HG03457 (cell line): ENCODE measurements at regions not wholly inside any gene's neighbourhood (a gene's known extent, or its start where the extent isn't known, plus 50 kb on each side); places are given as distances from the start of the nearest gene placed in this dataset.
"Not testable (repeated sequence)": the region's sequence is repeated elsewhere in the genome, so short reads cannot be mapped to it uniquely, and the experiment has no call there.

Experiments
- ATAC-seq: cut with Tn5 transposase; IDR thresholded peaks from one replicate; pipeline ENCODE4 v1.9.1; 2021; ENCODE audit warnings: moderate number of reproducible peaks; ENCODE audit not compliant: unreplicated experiment

GRCh38 chr13:38160131-38160530, 189.5 kb upstream of the UFM1 start:
- ATAC-seq: no peak

- no peak for ATAC-seq
These were observed 189.9 kb upstream of the UFM1 start for GRCh38 chr13:38159710-38160109.

GRCh38 chr13:38147050-38147449, 202.6 kb upstream of the UFM1 start:
- ATAC-seq: no peak

- ATAC-seq: no peak
These were observed 207.9 kb upstream of the UFM1 start for GRCh38 chr13:38141792-38142191.

GRCh38 chr13:38135592-38135991, 214.1 kb upstream of the UFM1 start:
- no peak for ATAC-seq

GRCh38 chr13:38121267-38121666, 228.4 kb upstream of the UFM1 start:
- ATAC-seq: no peak

- no peak for ATAC-seq
These were observed 234.3 kb upstream of the TRPC4 start for GRCh38 chr13:38103851-38104250.

GRCh38 chr13:38099751-38100150, 230.2 kb upstream of the TRPC4 start:
- no peak for ATAC-seq

- ATAC-seq: no peak
These were observed 223.9 kb upstream of the TRPC4 start for GRCh38 chr13:38093425-38093824.

- ATAC-seq: no peak
These were observed 221.3 kb upstream of the TRPC4 start for GRCh38 chr13:38090913-38091312.

GRCh38 chr13:38086721-38087120, 217.1 kb upstream of the TRPC4 start:
- ATAC-seq: no peak

GRCh38 chr13:38086013-38086412, 216.4 kb upstream of the TRPC4 start:
- no peak for ATAC-seq

GRCh38 chr13:38073931-38074330, 204.4 kb upstream of the TRPC4 start:
- ATAC-seq: no peak

- ATAC-seq: no peak
These were observed 203.1 kb upstream of the TRPC4 start for GRCh38 chr13:38072696-38073095.

GRCh38 chr13:38071340-38071739, 201.8 kb upstream of the TRPC4 start:
- not testable (repeated sequence) for ATAC-seq

- ATAC-seq: no peak
These were observed 184.3 kb upstream of the TRPC4 start for GRCh38 chr13:38053896-38054295.

GRCh38 chr13:38046049-38046376, 176.4 kb upstream of the TRPC4 start:
- no peak for ATAC-seq

- peak; percentile 91 for ATAC-seq
These were observed 175.9 kb upstream of the TRPC4 start for GRCh38 chr13:38045278-38046048.

GRCh38 chr13:38044067-38044466, 174.5 kb upstream of the TRPC4 start:
- no peak for ATAC-seq

- ATAC-seq: no peak
These were observed 173.2 kb upstream of the TRPC4 start for GRCh38 chr13:38042771-38043170.

GRCh38 chr13:38024431-38024830, 154.9 kb upstream of the TRPC4 start:
- ATAC-seq: no peak

GRCh38 chr13:38017320-38017719, 147.7 kb upstream of the TRPC4 start:
- no peak for ATAC-seq

GRCh38 chr13:38013676-38014075, 144.1 kb upstream of the TRPC4 start:
- ATAC-seq: no peak
